Neural progenitor cell (in vitro differentiated cells): ENCODE measurements at regions not wholly inside any gene's neighbourhood (a gene's known extent, or its start where the extent isn't known, plus 50 kb on each side); places are given as distances from the start of the nearest gene placed in this dataset.

Source experiments
- DNase-seq: peaks from one replicate; pipeline ENCODE4 v3.0.0-alpha.2; 2016; ENCODE audit warnings: low spot score
- H2AFZ ChIP-seq: fragments of 200-600 bp; sonication (generic); replicated peaks from 2 replicates; pipeline ENCODE4 v1.6.1; 2016; ENCODE audit warnings: antibody characterized with exemption
- H3F3A ChIP-seq: fragments of 200-600 bp; sonication (generic); 2 replicates; pipeline ENCODE4 v1.6.1; 2016; ENCODE audit warnings: antibody characterized with exemption, low read depth
- H3K27ac ChIP-seq: fragments of 200-600 bp; sonication (generic); 2 replicates; pipeline ENCODE4 v1.5.1; 2016; ENCODE audit warnings: mild to moderate bottlenecking
- H3K27me3 ChIP-seq: fragments of 200-600 bp; sonication (generic); 2 replicates; pipeline ENCODE4 v1.6.1; 2016; ENCODE audit warnings: mild to moderate bottlenecking, moderate library complexity
- H3K36me3 ChIP-seq: fragments of 200-600 bp; sonication (generic); 2 replicates; pipeline ENCODE4 v1.5.1; 2016
- H3K4me1 ChIP-seq: fragments of 200-600 bp; sonication (generic); 2 replicates; pipeline ENCODE4 v1.6.1; 2016; ENCODE audit warnings: mixed run types
- H3K4me2 ChIP-seq: fragments of 200-600 bp; sonication (generic); 2 replicates; pipeline ENCODE4 v1.6.1; 2016
- H3K4me3 ChIP-seq: fragments of 200-600 bp; sonication (generic); 2 replicates; pipeline ENCODE4 v1.5.1; 2016
- H3K79me2 ChIP-seq: fragments of 200-600 bp; sonication (generic); 2 replicates; pipeline ENCODE4 v1.6.1; 2016; ENCODE audit warnings: low read depth
- H3K9ac ChIP-seq: fragments of 200-600 bp; sonication (generic); 2 replicates; pipeline ENCODE4 v1.6.1; 2016
- H3K9me3 ChIP-seq: fragments of 200-600 bp; sonication (generic); 2 replicates; pipeline ENCODE4 v1.5.1; 2016; ENCODE audit warnings: low read depth
- H4K20me1 ChIP-seq: fragments of 200-600 bp; sonication (generic); 2 replicates; pipeline ENCODE4 v1.6.1; 2016; ENCODE audit warnings: low read depth
- H3K27ac Mint-ChIP-seq: 3 replicates; pipeline ENCODE4 v1.8.0; 2021; ENCODE audit warnings: mixed read lengths
- H3K27me3 Mint-ChIP-seq: 2 replicates; pipeline ENCODE4 v1.8.0; 2022; ENCODE audit warnings: low read depth, mild to moderate bottlenecking, inconsistent platforms, moderate library complexity, mixed read lengths; ENCODE audit not compliant: insufficient read depth
- H3K36me3 Mint-ChIP-seq: 3 replicates; pipeline ENCODE4 v1.8.0; 2021; ENCODE audit warnings: mixed read lengths
- H3K4me1 Mint-ChIP-seq: 3 replicates; pipeline ENCODE4 v1.8.0; 2021; ENCODE audit warnings: mixed read lengths
- H3K4me3 Mint-ChIP-seq: 3 replicates; pipeline ENCODE4 v1.8.0; 2021; ENCODE audit warnings: mild to moderate bottlenecking, moderate library complexity, mixed read lengths
- H3K9me3 Mint-ChIP-seq: 3 replicates; pipeline ENCODE4 v1.8.0; 2020; ENCODE audit warnings: mixed read lengths
- EZH2 ChIP-seq: fragments of 200-600 bp; sonication (generic); IDR thresholded peaks from 2 replicates; pipeline ENCODE4 v1.6.1; 2017; ENCODE audit warnings: antibody characterized with exemption, mild to moderate bottlenecking, moderate library complexity
- EZH2phosphoT487 ChIP-seq: fragments of 200-600 bp; sonication (generic); IDR thresholded peaks from 2 replicates; pipeline ENCODE4 v1.6.1; 2017; ENCODE audit warnings: antibody characterized with exemption
- TF ChIP-seq, protein P1 (sequence below): fragments of 200-600 bp; sonication (generic); IDR thresholded peaks from 2 replicates; pipeline ENCODE4 v1.5.1; 2017; ENCODE audit warnings: antibody characterized with exemption, mild to moderate bottlenecking

DNA sequence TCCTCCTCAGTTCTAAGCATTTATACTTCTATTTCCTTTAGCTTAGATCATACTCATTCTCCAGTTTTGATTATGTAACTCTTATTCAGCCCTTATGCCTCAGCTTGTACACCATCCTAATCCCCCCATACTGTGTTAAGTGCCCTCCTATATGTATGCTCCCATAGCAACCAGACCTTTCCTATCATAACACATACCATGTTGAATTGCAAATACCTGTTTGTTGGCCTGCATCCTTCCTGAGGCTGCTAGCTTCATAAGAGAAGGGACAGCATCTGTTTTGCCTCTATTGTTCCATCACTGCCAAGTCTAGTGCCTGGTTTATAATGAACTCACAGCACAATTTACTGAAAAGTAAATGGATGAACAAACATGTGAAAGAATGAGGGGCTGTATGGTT, 443.7 kb downstream of the CENPC start:
- Mint-ChIP-seq H3K27ac (no peak overlapping the region), H3K4me3 (no peak overlapping the region), H3K36me3 (no peaks in the 10 kb centered on the region), H3K9me3 (no peaks in the 10 kb centered on the region), H3K4me1 (peaks cover 23% of the 10 kb centered on the region), H3K27me3 (no peaks in the 10 kb centered on the region)
- Histone ChIP-seq H3K27ac (no peak overlapping the region), H3K4me2 (no peak overlapping the region), H3K36me3 (no peaks in the 10 kb centered on the region), H3K79me2 (no peaks in the 10 kb centered on the region), H3K9ac (no peak overlapping the region), H2AFZ (no peak overlapping the region), H4K20me1 (no peaks in the 10 kb centered on the region), H3F3A (no peaks in the 10 kb centered on the region), H3K4me1 (no peaks in the 10 kb centered on the region), H3K4me3 (no peak overlapping the region), H3K27me3 (no peaks in the 10 kb centered on the region), H3K9me3 (no peaks in the 10 kb centered on the region)
- no peak for DNase-seq
- TF ChIP-seq EZH2phosphoT487, result no peak
- TF ChIP-seq EZH2, result no peak
- TF ChIP-seq, protein P1, sequence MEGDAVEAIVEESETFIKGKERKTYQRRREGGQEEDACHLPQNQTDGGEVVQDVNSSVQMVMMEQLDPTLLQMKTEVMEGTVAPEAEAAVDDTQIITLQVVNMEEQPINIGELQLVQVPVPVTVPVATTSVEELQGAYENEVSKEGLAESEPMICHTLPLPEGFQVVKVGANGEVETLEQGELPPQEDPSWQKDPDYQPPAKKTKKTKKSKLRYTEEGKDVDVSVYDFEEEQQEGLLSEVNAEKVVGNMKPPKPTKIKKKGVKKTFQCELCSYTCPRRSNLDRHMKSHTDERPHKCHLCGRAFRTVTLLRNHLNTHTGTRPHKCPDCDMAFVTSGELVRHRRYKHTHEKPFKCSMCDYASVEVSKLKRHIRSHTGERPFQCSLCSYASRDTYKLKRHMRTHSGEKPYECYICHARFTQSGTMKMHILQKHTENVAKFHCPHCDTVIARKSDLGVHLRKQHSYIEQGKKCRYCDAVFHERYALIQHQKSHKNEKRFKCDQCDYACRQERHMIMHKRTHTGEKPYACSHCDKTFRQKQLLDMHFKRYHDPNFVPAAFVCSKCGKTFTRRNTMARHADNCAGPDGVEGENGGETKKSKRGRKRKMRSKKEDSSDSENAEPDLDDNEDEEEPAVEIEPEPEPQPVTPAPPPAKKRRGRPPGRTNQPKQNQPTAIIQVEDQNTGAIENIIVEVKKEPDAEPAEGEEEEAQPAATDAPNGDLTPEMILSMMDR, result no peak

DNA sequence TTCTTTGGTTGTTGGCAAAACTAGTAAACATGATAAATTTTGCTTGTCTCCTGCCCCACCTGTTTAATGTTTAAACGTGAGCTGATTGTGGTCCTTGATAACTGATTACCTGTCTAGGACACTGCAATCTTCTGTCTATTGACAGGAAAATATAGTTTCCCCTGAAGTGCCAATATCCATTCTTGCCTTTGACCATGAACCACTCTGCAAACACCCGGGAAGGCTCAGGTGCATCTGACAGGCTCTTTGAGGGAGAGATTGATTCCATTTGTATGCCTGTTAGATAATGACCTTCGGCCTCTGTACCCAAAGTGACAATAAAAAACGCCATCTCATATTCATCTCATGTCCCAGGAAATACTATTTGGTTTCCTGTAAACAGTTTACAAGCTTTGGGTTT, 453.0 kb downstream of the CENPC start:
- Mint-ChIP-seq H3K36me3 (no peaks in the 10 kb centered on the region), H3K27ac (no peak overlapping the region), H3K27me3 (no peaks in the 10 kb centered on the region), H3K4me1 (peaks cover 8% of the 10 kb centered on the region), H3K4me3 (no peak overlapping the region), H3K9me3 (no peaks in the 10 kb centered on the region)
- H3K79me2 ChIP-seq, result no peaks in the 10 kb centered on the region
- no peak overlapping the region for H3K4me3 ChIP-seq
- H3K27ac ChIP-seq, result no peak overlapping the region
- H3K27me3 ChIP-seq, result no peaks in the 10 kb centered on the region
- no peaks in the 10 kb centered on the region for H3K4me1 ChIP-seq
- H4K20me1 ChIP-seq, result no peaks in the 10 kb centered on the region
- H3K36me3 ChIP-seq, result no peaks in the 10 kb centered on the region
- TF ChIP-seq EZH2, result no peak
- TF ChIP-seq EZH2phosphoT487, result no peak
- TF ChIP-seq, protein P1, result no peak
- H3K9me3 ChIP-seq, result no peaks in the 10 kb centered on the region
- no peaks in the 10 kb centered on the region for H3F3A ChIP-seq
- DNase-seq, result no peak
- no peak overlapping the region for H3K4me2 ChIP-seq
- no peak overlapping the region for H2AFZ ChIP-seq
- H3K9ac ChIP-seq, result no peak overlapping the region

DNA sequence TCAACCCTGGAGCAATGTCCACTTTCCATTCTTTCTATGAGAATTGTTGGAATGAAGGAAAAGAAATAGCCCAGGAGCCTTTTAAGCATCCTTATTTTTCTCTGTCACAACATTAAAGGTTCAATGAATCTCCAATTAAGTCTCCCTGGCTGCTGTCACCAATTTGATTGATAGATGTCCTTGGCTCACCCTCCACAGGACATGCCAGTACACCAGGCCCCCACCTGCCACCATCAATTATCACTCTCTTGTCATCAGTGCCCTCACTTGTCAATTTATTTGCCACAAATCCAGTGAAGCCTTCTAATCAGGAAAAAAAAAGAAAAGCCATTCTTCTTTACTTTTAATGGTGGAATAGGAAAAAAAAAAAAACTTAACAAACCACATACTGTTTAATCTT, 453.6 kb downstream of the CENPC start:
- Histone ChIP-seq H3K79me2 (no peaks in the 10 kb centered on the region), H3K27ac (no peak overlapping the region), H3K9ac (no peak overlapping the region), H3K4me2 (no peak overlapping the region), H3K36me3 (no peaks in the 10 kb centered on the region), H4K20me1 (no peaks in the 10 kb centered on the region), H2AFZ (no peak overlapping the region), H3K4me1 (no peaks in the 10 kb centered on the region), H3K9me3 (no peaks in the 10 kb centered on the region), H3F3A (no peaks in the 10 kb centered on the region), H3K4me3 (no peak overlapping the region), H3K27me3 (no peaks in the 10 kb centered on the region)
- Mint-ChIP-seq H3K9me3 (no peaks in the 10 kb centered on the region), H3K27ac (no peak overlapping the region), H3K27me3 (no peaks in the 10 kb centered on the region), H3K36me3 (no peaks in the 10 kb centered on the region), H3K4me3 (no peak overlapping the region), H3K4me1 (peaks cover 8% of the 10 kb centered on the region)
- no peak for TF ChIP-seq EZH2phosphoT487
- TF ChIP-seq, protein P1, result no peak
- no peak for TF ChIP-seq EZH2
- no peak for DNase-seq

DNA sequence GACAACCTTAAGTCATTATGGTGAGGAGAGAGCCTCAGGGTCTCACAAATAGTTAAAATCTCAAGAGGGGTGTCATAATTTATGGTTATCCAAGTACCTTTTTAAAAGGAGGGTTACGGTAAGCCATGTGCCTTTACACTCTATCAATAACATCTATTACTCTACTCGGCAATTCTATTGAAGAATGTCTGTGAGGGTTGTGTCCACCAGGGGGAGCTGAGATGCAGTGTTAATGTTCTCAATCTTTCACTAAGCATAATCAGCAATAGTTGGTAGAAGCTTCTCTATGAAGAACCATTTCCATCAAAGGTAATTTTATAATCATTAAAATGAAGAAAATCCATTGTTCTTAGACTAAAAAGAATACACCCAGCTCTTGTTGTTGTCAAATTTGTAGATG, 457.4 kb downstream of the CENPC start:
- Histone ChIP-seq H3K27ac (no peak overlapping the region), H3K79me2 (no peaks in the 10 kb centered on the region), H2AFZ (no peak overlapping the region), H3K9ac (no peak overlapping the region), H3K4me2 (no peak overlapping the region), H3K36me3 (no peaks in the 10 kb centered on the region), H4K20me1 (no peaks in the 10 kb centered on the region), H3K9me3 (no peaks in the 10 kb centered on the region), H3F3A (no peaks in the 10 kb centered on the region), H3K4me1 (peaks cover 23% of the 10 kb centered on the region), H3K4me3 (no peak overlapping the region), H3K27me3 (no peaks in the 10 kb centered on the region)
- TF ChIP-seq, protein P1, result peak; percentile 72
- TF ChIP-seq EZH2 (no peak), EZH2phosphoT487 (no peak)
- DNase-seq, result peak; percentile 50
- Mint-ChIP-seq H3K27ac (no peak overlapping the region), H3K27me3 (no peaks in the 10 kb centered on the region), H3K4me3 (no peak overlapping the region), H3K9me3 (peaks cover under 1% of the 10 kb centered on the region), H3K4me1 (peaks cover 31% of the 10 kb centered on the region), H3K36me3 (no peaks in the 10 kb centered on the region)
